ENCODE measurements at regions not wholly inside any gene's neighbourhood (a gene's known extent, or its start where the extent isn't known, plus 50 kb on each side); places are given as distances from the start of the nearest gene placed in this dataset.

GRCh38 chr3:153069598-153070510 lies 92.2 kb upstream of the RAP2B start:
- in situ Hi-C loops (cut with MboI; ENCODE audit: low pct_ligation_motif_present in 1 of 4, low pct_unique_long_range_greater_than_20kb in 1 of 4, low sequenced_read_pairs in 3 of 4) (no loop called here), intact Hi-C loops (cut with DNase I; ENCODE audit: low total_unique reads) (loop anchor here (2.0 kb wide), 1 partner anchor 47 kb away; no protein-coding TSS in a partner anchor)
- no peaks in the 10 kb centered on the region for H3K9me3 ChIP-seq

GRCh38 chr3:153070511-153070868 lies 91.5 kb upstream of the RAP2B start:
- Histone ChIP-seq H3K9me3 (no peaks in the 10 kb centered on the region), H3K4me3 (no peak overlapping the region), H3K4me1 (no peaks in the 10 kb centered on the region), H3K36me3 (no peaks in the 10 kb centered on the region), H3K27me3 (no peaks in the 10 kb centered on the region), H3K27ac (no peak overlapping the region)
- in situ Hi-C loops (cut with MboI; ENCODE audit: low pct_ligation_motif_present in 1 of 4, low pct_unique_long_range_greater_than_20kb in 1 of 4, low sequenced_read_pairs in 3 of 4) = no loop called here
- TF ChIP-seq POLR2AphosphoS5 (IDR thresholded peaks at IDR 0.05) (no peak), EP300 (IDR thresholded peaks at IDR 0.05; ENCODE audit: low read depth) (no peak), CTCF (IDR thresholded peaks at IDR 0.05) (no peak), POLR2A (IDR thresholded peaks at IDR 0.05) (no peak)
- intact Hi-C loops (cut with DNase I; ENCODE audit: low total_unique reads) = no loop called here
- 67 to 83% methylated on average over 1 of the region's 1 CpG for WGBS, 2 donors (ENCODE audit: low coverage in 1 of 2)
- DNase-seq = no peak

More at GRCh38 chr3:153069598-153070510, 92.2 kb upstream of the RAP2B start:
- Histone ChIP-seq H3K4me1 (no peaks in the 10 kb centered on the region), H3K4me3 (no peak overlapping the region), H3K36me3 (no peaks in the 10 kb centered on the region), H3K27ac (no peak overlapping the region), H3K27me3 (no peaks in the 10 kb centered on the region)
- DNase-seq = no peak
- WGBS, 2 donors (ENCODE audit: low coverage in 1 of 2) = 50 to 53% methylated on average over 5 of the region's 5 CpGs
- TF ChIP-seq POLR2AphosphoS5 (IDR thresholded peaks at IDR 0.05) (no peak), EP300 (IDR thresholded peaks at IDR 0.05; ENCODE audit: low read depth) (no peak), POLR2A (IDR thresholded peaks at IDR 0.05) (no peak), CTCF (IDR thresholded peaks at IDR 0.05) (no peak)

- intact Hi-C loops (cut with DNase I; ENCODE audit: low total_unique reads) = no loop called here
- TF ChIP-seq EP300 (IDR thresholded peaks at IDR 0.05; ENCODE audit: low read depth) (no peak), POLR2A (IDR thresholded peaks at IDR 0.05) (no peak), CTCF (IDR thresholded peaks at IDR 0.05) (no peak), POLR2AphosphoS5 (IDR thresholded peaks at IDR 0.05) (no peak)
- H3K9me3 ChIP-seq = no peaks in the 10 kb centered on the region
- no peak overlapping the region for H3K27ac ChIP-seq
- H3K4me3 ChIP-seq = no peak overlapping the region
- H3K36me3 ChIP-seq = no peaks in the 10 kb centered on the region
- no peaks in the 10 kb centered on the region for H3K27me3 ChIP-seq
- in situ Hi-C loops (cut with MboI; ENCODE audit: low pct_ligation_motif_present in 1 of 4, low pct_unique_long_range_greater_than_20kb in 1 of 4, low sequenced_read_pairs in 3 of 4) = no loop called here
- WGBS, 2 donors (ENCODE audit: low coverage in 1 of 2) = 64 to 72% methylated on average over 2 of the region's 2 CpGs
- DNase-seq = no peak
- no peaks in the 10 kb centered on the region for H3K4me1 ChIP-seq
Observed at GRCh38 chr3:153072382-153072781, 89.6 kb upstream of the RAP2B start.

- WGBS, 2 donors (ENCODE audit: low coverage in 1 of 2) = 68% methylated on average over 5 of the region's 5 CpGs; no CpG with 5 or more reads in 1 of the 2 donors
Observed at GRCh38 chr3:153072856-153073255, 89.2 kb upstream of the RAP2B start.

More at GRCh38 chr3:153072856-153073255, 89.2 kb upstream of the RAP2B start:
- no peaks in the 10 kb centered on the region for H3K4me1 ChIP-seq
- intact Hi-C loops (cut with DNase I; ENCODE audit: low total_unique reads) = no loop called here
- no peaks in the 10 kb centered on the region for H3K27me3 ChIP-seq
- H3K27ac ChIP-seq = no peak overlapping the region
- H3K4me3 ChIP-seq = no peak overlapping the region
- no peak for TF ChIP-seq CTCF (IDR thresholded peaks at IDR 0.05)
- no peak for TF ChIP-seq POLR2A (IDR thresholded peaks at IDR 0.05)
- TF ChIP-seq EP300 (IDR thresholded peaks at IDR 0.05; ENCODE audit: low read depth) = no peak
- TF ChIP-seq POLR2AphosphoS5 (IDR thresholded peaks at IDR 0.05) = no peak
- in situ Hi-C loops (cut with MboI; ENCODE audit: low pct_ligation_motif_present in 1 of 4, low pct_unique_long_range_greater_than_20kb in 1 of 4, low sequenced_read_pairs in 3 of 4) = no loop called here
- H3K9me3 ChIP-seq = no peaks in the 10 kb centered on the region
- DNase-seq = no peak
- H3K36me3 ChIP-seq = no peaks in the 10 kb centered on the region

All from transverse colon (tissue), 4 donors.